ENCODE measurements at regions not wholly inside any gene's neighbourhood (a gene's known extent, or its start where the extent isn't known, plus 50 kb on each side); places are given as distances from the start of the nearest gene placed in this dataset.

- Mint-ChIP-seq H3K4me3 (no peak overlapping the region), H3K27ac (no peak overlapping the region), H3K27me3 (peaks cover 2% of the 10 kb centered on the region), H3K4me1 (no peaks in the 10 kb centered on the region), H3K9me3 (ENCODE audit: low read depth) (no peaks in the 10 kb centered on the region), H3K36me3 (ENCODE audit: low read depth) (no peaks in the 10 kb centered on the region)
- ChIA-PET CTCF (no interaction called here), POLR2A (no interaction called here)
- no peak for ATAC-seq
- DNase-seq: no peak
- intact Hi-C loops (cut with DNase I, micrococcal nuclease): no loop called here
Measured at GRCh38 chr4:155008389-155008788, 200.0 kb upstream of the NPY2R start.

GRCh38 chr4:155009288-155009687 lies 199.1 kb upstream of the NPY2R start:
- H3K27ac Mint-ChIP-seq: no peak overlapping the region
- DNase-seq: no peak
- ChIA-PET CTCF (no interaction called here), POLR2A (no interaction called here)
- ATAC-seq: no peak
- no peak overlapping the region for H3K4me3 Mint-ChIP-seq
- H3K9me3 Mint-ChIP-seq (ENCODE audit: low read depth): no peaks in the 10 kb centered on the region
- no peaks in the 10 kb centered on the region for H3K36me3 Mint-ChIP-seq (ENCODE audit: low read depth)
- H3K27me3 Mint-ChIP-seq: peaks cover 2% of the 10 kb centered on the region
- intact Hi-C loops (cut with DNase I, micrococcal nuclease): no loop called here
- no peaks in the 10 kb centered on the region for H3K4me1 Mint-ChIP-seq

- Mint-ChIP-seq H3K27me3 (peaks cover 2% of the 10 kb centered on the region), H3K4me3 (no peak overlapping the region), H3K4me1 (no peaks in the 10 kb centered on the region), H3K36me3 (ENCODE audit: low read depth) (no peaks in the 10 kb centered on the region), H3K9me3 (ENCODE audit: low read depth) (no peaks in the 10 kb centered on the region), H3K27ac (no peak overlapping the region)
- CTCF ChIA-PET: no interaction called here
- ATAC-seq (no peak), DNase-seq (no peak)
- POLR2A ChIA-PET: no interaction called here
- intact Hi-C loops (cut with DNase I, micrococcal nuclease): no loop called here
Measured at GRCh38 chr4:155010376-155010775, 198.1 kb upstream of the NPY2R start.

- POLR2A ChIA-PET: no interaction called here
- H3K27me3 Mint-ChIP-seq: peaks cover 2% of the 10 kb centered on the region
- CTCF ChIA-PET: interaction anchor here (0.6 kb wide), 1 partner anchor 429 kb away, joined by 3 read pairs; no protein-coding TSS in a partner anchor
- H3K9me3 Mint-ChIP-seq (ENCODE audit: low read depth): no peaks in the 10 kb centered on the region
- no peak for DNase-seq
- no peak for ATAC-seq
- H3K36me3 Mint-ChIP-seq (ENCODE audit: low read depth): no peaks in the 10 kb centered on the region
- intact Hi-C loops (cut with DNase I, micrococcal nuclease): no loop called here
- no peaks in the 10 kb centered on the region for H3K4me1 Mint-ChIP-seq
- no peak overlapping the region for H3K4me3 Mint-ChIP-seq
- no peak overlapping the region for H3K27ac Mint-ChIP-seq
Measured at GRCh38 chr4:155011163-155011780, 197.2 kb upstream of the NPY2R start.

GRCh38 chr4:155012469-155012868 lies 196.0 kb upstream of the NPY2R start:
- Mint-ChIP-seq H3K36me3 (ENCODE audit: low read depth) (no peaks in the 10 kb centered on the region), H3K27ac (no peak overlapping the region), H3K4me1 (no peaks in the 10 kb centered on the region), H3K27me3 (peaks cover 2% of the 10 kb centered on the region), H3K4me3 (no peak overlapping the region), H3K9me3 (ENCODE audit: low read depth) (no peaks in the 10 kb centered on the region)
- CTCF ChIA-PET: interaction anchor here (0.8 kb wide), 1 partner anchor 114 kb away, joined by 3 read pairs; no protein-coding TSS in a partner anchor
- intact Hi-C loops (cut with DNase I, micrococcal nuclease): no loop called here
- DNase-seq: no peak
- POLR2A ChIA-PET: no interaction called here
- no peak for ATAC-seq

- Mint-ChIP-seq H3K27ac (no peak overlapping the region), H3K9me3 (ENCODE audit: low read depth) (no peaks in the 10 kb centered on the region), H3K36me3 (ENCODE audit: low read depth) (no peaks in the 10 kb centered on the region), H3K4me1 (no peaks in the 10 kb centered on the region), H3K27me3 (peaks cover 2% of the 10 kb centered on the region), H3K4me3 (no peak overlapping the region)
- DNase-seq (no peak), ATAC-seq (no peak)
- ChIA-PET CTCF (interaction anchor here (1.1 to 2.4 kb wide), 2 partner anchors 9 to 51 kb away, joined by 3 to 7 read pairs; no protein-coding TSS in a partner anchor), POLR2A (no interaction called here)
- intact Hi-C loops (cut with DNase I, micrococcal nuclease): no loop called here
Measured at GRCh38 chr4:155017426-155017825, 191.0 kb upstream of the NPY2R start.

- intact Hi-C loops (cut with DNase I, micrococcal nuclease): loop anchor here in 1 of 2 experiments (1.0 to 5.0 kb wide), 2 partner anchors 328 to 346 kb away; no protein-coding TSS in a partner anchor
- Mint-ChIP-seq H3K27ac (no peak overlapping the region), H3K4me1 (no peaks in the 10 kb centered on the region), H3K36me3 (ENCODE audit: low read depth) (no peaks in the 10 kb centered on the region), H3K27me3 (peaks cover 8% of the 10 kb centered on the region), H3K4me3 (no peak overlapping the region), H3K9me3 (ENCODE audit: low read depth) (no peaks in the 10 kb centered on the region)
- CTCF ChIA-PET: interaction anchor here (1.9 kb wide), 1 partner anchor 9 kb away, joined by 7 read pairs; no protein-coding TSS in a partner anchor
- peak; percentile 64 for ATAC-seq
- peak; percentile 59 for DNase-seq
- POLR2A ChIA-PET: no interaction called here
Measured at GRCh38 chr4:155025762-155026457, 182.5 kb upstream of the NPY2R start.

- no peaks in the 10 kb centered on the region for H3K4me1 Mint-ChIP-seq
- POLR2A ChIA-PET: no interaction called here
- intact Hi-C loops (cut with DNase I, micrococcal nuclease): loop anchor here in 1 of 2 experiments (1.0 to 5.0 kb wide), 2 partner anchors 328 to 346 kb away; no protein-coding TSS in a partner anchor
Measured at GRCh38 chr4:155026715-155027114, 181.7 kb upstream of the NPY2R start.

GRCh38 chr4:155032521-155033229 lies 175.8 kb upstream of the NPY2R start:
- H3K4me1 Mint-ChIP-seq: no peaks in the 10 kb centered on the region
- H3K27me3 Mint-ChIP-seq: peaks cover 3% of the 10 kb centered on the region
- CTCF ChIA-PET: no interaction called here
- DNase-seq (no peak), ATAC-seq (no peak)
- H3K27ac Mint-ChIP-seq: no peak overlapping the region
- intact Hi-C loops (cut with DNase I, micrococcal nuclease): no loop called here
- H3K36me3 Mint-ChIP-seq (ENCODE audit: low read depth): no peaks in the 10 kb centered on the region
- POLR2A ChIA-PET: no interaction called here
- no peaks in the 10 kb centered on the region for H3K9me3 Mint-ChIP-seq (ENCODE audit: low read depth)
- no peak overlapping the region for H3K4me3 Mint-ChIP-seq

More at GRCh38 chr4:155026715-155027114, 181.7 kb upstream of the NPY2R start:
- H3K36me3 Mint-ChIP-seq (ENCODE audit: low read depth): no peaks in the 10 kb centered on the region
- no peak for DNase-seq
- no peak overlapping the region for H3K27ac Mint-ChIP-seq
- H3K9me3 Mint-ChIP-seq (ENCODE audit: low read depth): no peaks in the 10 kb centered on the region
- CTCF ChIA-PET: interaction anchor here (0.9 to 1.9 kb wide), 2 partner anchors 9 to 11 kb away, joined by 3 to 7 read pairs; no protein-coding TSS in a partner anchor
- H3K4me3 Mint-ChIP-seq: no peak overlapping the region
- H3K27me3 Mint-ChIP-seq: peaks cover 8% of the 10 kb centered on the region
- no peak for ATAC-seq

- no peaks in the 10 kb centered on the region for H3K36me3 Mint-ChIP-seq (ENCODE audit: low read depth)
- DNase-seq (no peak), ATAC-seq (no peak)
- no peak overlapping the region for H3K4me3 Mint-ChIP-seq
- intact Hi-C loops (cut with DNase I, micrococcal nuclease): no loop called here
- ChIA-PET CTCF (no interaction called here), POLR2A (no interaction called here)
- peaks cover 3% of the 10 kb centered on the region for H3K27me3 Mint-ChIP-seq
- H3K9me3 Mint-ChIP-seq (ENCODE audit: low read depth): no peaks in the 10 kb centered on the region
- no peak overlapping the region for H3K27ac Mint-ChIP-seq
- no peaks in the 10 kb centered on the region for H3K4me1 Mint-ChIP-seq
Measured at GRCh38 chr4:155033604-155034003, 174.8 kb upstream of the NPY2R start.

- Mint-ChIP-seq H3K27ac (no peak overlapping the region), H3K4me3 (no peak overlapping the region), H3K27me3 (no peaks in the 10 kb centered on the region), H3K4me1 (no peaks in the 10 kb centered on the region), H3K36me3 (ENCODE audit: low read depth) (no peaks in the 10 kb centered on the region), H3K9me3 (ENCODE audit: low read depth) (no peaks in the 10 kb centered on the region)
- ChIA-PET CTCF (interaction anchor here (0.6 to 1.0 kb wide), 2 partner anchors 10 to 366 kb away, joined by 3 read pairs; no protein-coding TSS in a partner anchor), POLR2A (no interaction called here)
- intact Hi-C loops (cut with DNase I, micrococcal nuclease): no loop called here
- DNase-seq: no peak
- no peak for ATAC-seq
Measured at GRCh38 chr4:155037031-155037430, 171.4 kb upstream of the NPY2R start.

GRCh38 chr4:155038459-155038858 lies 170.0 kb upstream of the NPY2R start:
- DNase-seq: no peak
- Mint-ChIP-seq H3K36me3 (ENCODE audit: low read depth) (no peaks in the 10 kb centered on the region), H3K9me3 (ENCODE audit: low read depth) (no peaks in the 10 kb centered on the region), H3K4me1 (no peaks in the 10 kb centered on the region), H3K27ac (no peak overlapping the region), H3K27me3 (no peaks in the 10 kb centered on the region), H3K4me3 (no peak overlapping the region)
- CTCF ChIA-PET: no interaction called here
- POLR2A ChIA-PET: no interaction called here
- no peak for ATAC-seq
- intact Hi-C loops (cut with DNase I, micrococcal nuclease): no loop called here

Measured in activated CD4-positive, alpha-beta T cell treated with anti-CD3 and anti-CD28 coated beads for 36 hours (primary cell).